GM12873 (cell line): ENCODE measurements at regions not wholly inside any gene's neighbourhood (a gene's known extent, or its start where the extent isn't known, plus 50 kb on each side); places are given as distances from the start of the nearest gene placed in this dataset.

Experiments
- CTCF ChIP-seq: IDR thresholded peaks from 2 replicates; pipeline ENCODE4 v1.5.1; 2012; ENCODE audit warnings: low read depth, mild to moderate bottlenecking, moderate library complexity, low read length, control low read depth; ENCODE audit not compliant: insufficient read depth; ENCODE audit errors: missing control alignments

- TF ChIP-seq CTCF: no peak
These were observed 61.6 kb upstream of the RNF32 start for GRCh38 chr7:156578978-156579430.

GRCh38 chr7:156578578-156578940, 62.0 kb upstream of the RNF32 start:
- no peak for TF ChIP-seq CTCF

GRCh38 chr7:156577645-156578577, 62.7 kb upstream of the RNF32 start:
- no peak for TF ChIP-seq CTCF

- no peak for TF ChIP-seq CTCF
These were observed 64.1 kb upstream of the RNF32 start for GRCh38 chr7:156576216-156577058.

GRCh38 chr7:156568258-156568657, 72.3 kb upstream of the RNF32 start:
- no peak for TF ChIP-seq CTCF

GRCh38 chr7:156566812-156567549, 73.6 kb upstream of the RNF32 start:
- no peak for TF ChIP-seq CTCF

GRCh38 chr7:156560696-156561095, 79.9 kb upstream of the RNF32 start:
- no peak for TF ChIP-seq CTCF
